ENCODE measurements at regions not wholly inside any gene's neighbourhood (a gene's known extent, or its start where the extent isn't known, plus 50 kb on each side); places are given as distances from the start of the nearest gene placed in this dataset.
"Not testable (repeated sequence)": the region's sequence is repeated elsewhere in the genome, so short reads cannot be mapped to it uniquely, and the experiment has no call there.

GRCh38 chr10:33008499-33009243 is 50.6 kb upstream of the ITGB1 start:
- DNase-seq (ENCODE audit: low read depth, low spot score) = peak; percentile 37

GRCh38 chr10:33007731-33008381 is 49.8 kb upstream of the ITGB1 start:
- DNase-seq (ENCODE audit: low read depth, low spot score) = not testable (repeated sequence)
